GM12892 (cell line): ENCODE measurements at regions not wholly inside any gene's neighbourhood (a gene's known extent, or its start where the extent isn't known, plus 50 kb on each side); places are given as distances from the start of the nearest gene placed in this dataset.

Experiments
- POLR2A ChIP-seq: IDR thresholded peaks from 2 replicates; pipeline ENCODE4 v1.6.1; 2011; ENCODE audit warnings: low read depth, low read length, control low read depth
- POLR2AphosphoS5 ChIP-seq: IDR thresholded peaks from 2 replicates; pipeline ENCODE4 v1.6.1; 2011; ENCODE audit warnings: low read depth, low read length, control low read depth
- TAF1 ChIP-seq: IDR thresholded peaks from 2 replicates; pipeline ENCODE4 v1.6.1; 2011; ENCODE audit warnings: low read depth, mild to moderate bottlenecking, control low read depth, low read length, borderline replicate concordance

GRCh38 chrX:44063606-44064005 lies 90.4 kb upstream of the NDP start:
- TF ChIP-seq POLR2A (no peak), POLR2AphosphoS5 (no peak), TAF1 (no peak)
